Small intestine (tissue), 7 donors: ENCODE measurements at regions not wholly inside any gene's neighbourhood (a gene's known extent, or its start where the extent isn't known, plus 50 kb on each side); places are given as distances from the start of the nearest gene placed in this dataset.
"Not testable (repeated sequence)": the region's sequence is repeated elsewhere in the genome, so short reads cannot be mapped to it uniquely, and the experiment has no call there.

ENCODE experiments used
- DNase-seq, 2 donors: peaks; one replicate each; pipeline versions ENCODE4 v3.0.0 to v3.0.0-alpha.2; 2013
- FAIRE-seq: peaks from 2 replicates; lab custom pipeline; 2012; peaks lifted over from hg19 to GRCh38; lab: Jason Lieb, UNC
- H3K27ac ChIP-seq, 3 donors: one replicate each; pipeline ENCODE4 v1.5.1; 2013; ENCODE audit warnings: low read length in 2 of 3, mild to moderate bottlenecking in 2 of 3, control low read depth in 1 of 3, inconsistent platforms in 1 of 3, low read depth in 1 of 3, moderate library complexity in 1 of 3
- H3K27me3 ChIP-seq, 3 donors: one replicate each; pipeline ENCODE4 v1.6.1; 2013; ENCODE audit warnings: low read length in 3 of 3, inconsistent platforms in 1 of 3; ENCODE audit not compliant: control insufficient read depth in 3 of 3, insufficient read depth in 3 of 3
- H3K36me3 ChIP-seq, 3 donors: one replicate each; pipeline ENCODE4 v1.6.1; 2013; ENCODE audit warnings: low read length in 3 of 3, inconsistent platforms in 1 of 3, low read depth in 1 of 3, mild to moderate bottlenecking in 1 of 3, moderate library complexity in 1 of 3; ENCODE audit not compliant: control insufficient read depth in 3 of 3, insufficient read depth in 2 of 3
- H3K4me1 ChIP-seq, 3 donors: one replicate each; pipeline ENCODE4 v1.6.1; 2013; ENCODE audit warnings: low read length in 2 of 3, inconsistent platforms in 1 of 3, low read depth in 1 of 3, mild to moderate bottlenecking in 1 of 3, moderate library complexity in 1 of 3; ENCODE audit not compliant: control insufficient read depth in 3 of 3, insufficient read depth in 2 of 3
- H3K4me3 ChIP-seq, 3 donors: one replicate each; pipeline ENCODE4 v1.5.1; 2013; ENCODE audit warnings: low read length in 3 of 3, control low read depth in 1 of 3, inconsistent platforms in 1 of 3, low read depth in 1 of 3, mild to moderate bottlenecking in 1 of 3, moderate library complexity in 1 of 3
- H3K9me3 ChIP-seq, 2 donors: one replicate each; pipeline ENCODE4 v1.6.1; 2013; ENCODE audit warnings: low read depth in 1 of 2, low read length in 1 of 2; ENCODE audit not compliant: control insufficient read depth in 2 of 2, insufficient read depth in 1 of 2
- WGBS, 3 donors: extraction: QIAGEN DNeasy Blood & Tissue Kit; methylation state at CpG; one replicate each; pipeline ENCODE4 v1.1.7; 2013; 5-methylcytosine and 5-hydroxymethylcytosine counted together
- donor health status: healthy with polysubstance abuse.
- donor health status: control.
- donor health status: control.
- donor health status: Bipolar disorder and iron deficiency.
- donor health status: healthy.

GRCh38 chr1:65590279-65590678 lies 169.8 kb downstream of the LEPR start:
- 78 to 94% (median 92%) methylated on average over 2 of the region's 2 CpGs for WGBS, 3 donors
- Histone ChIP-seq H3K36me3 (no peaks in the 10 kb centered on the region), H3K4me3 (no peak overlapping the region), H3K27ac (no peak overlapping the region), H3K27me3 (no peaks in the 10 kb centered on the region), H3K9me3 (no peaks in the 10 kb centered on the region), H3K4me1 (no peaks in the 10 kb centered on the region)
- no peak for DNase-seq
- no peak for FAIRE-seq

- Histone ChIP-seq H3K4me3 (no peak overlapping the region), H3K9me3 (no peaks in the 10 kb centered on the region), H3K27ac (no peak overlapping the region), H3K36me3 (peaks cover 0 to 3% (median 0%) of the 10 kb centered on the region in 3 donors), H3K27me3 (no peaks in the 10 kb centered on the region), H3K4me1 (no peaks in the 10 kb centered on the region)
- no peak for DNase-seq
- WGBS, 3 donors = 88 to 91% (median 90%) methylated on average over 2 of the region's 2 CpGs
- no peak for FAIRE-seq
These were observed 173.0 kb downstream of the LEPR start for GRCh38 chr1:65593516-65593915.

- Histone ChIP-seq H3K27ac (no peak overlapping the region), H3K4me3 (no peak overlapping the region), H3K27me3 (no peaks in the 10 kb centered on the region), H3K36me3 (peaks cover 0 to 3% (median 0%) of the 10 kb centered on the region in 3 donors), H3K4me1 (no peaks in the 10 kb centered on the region), H3K9me3 (no peaks in the 10 kb centered on the region)
- FAIRE-seq (no peak), DNase-seq (no peak)
- WGBS, 3 donors = 91 to 95% (median 94%) methylated on average over 2 of the region's 2 CpGs
These were observed 175.3 kb downstream of the LEPR start for GRCh38 chr1:65595724-65596123.

- no peaks in the 10 kb centered on the region for H3K27me3 ChIP-seq
- H3K9me3 ChIP-seq = no peaks in the 10 kb centered on the region
- H3K4me1 ChIP-seq = no peaks in the 10 kb centered on the region
- no peak overlapping the region for H3K4me3 ChIP-seq
- peaks cover 0 to 3% (median 0%) of the 10 kb centered on the region in 3 donors for H3K36me3 ChIP-seq
- H3K27ac ChIP-seq = no peak overlapping the region
- DNase-seq = no peak
- no peak for FAIRE-seq
- WGBS, 3 donors = 94 to 98% (median 96%) methylated on average over 2 of the region's 2 CpGs
These were observed 176.3 kb downstream of the LEPR start for GRCh38 chr1:65596768-65597167.

GRCh38 chr1:65605621-65606020 lies 185.2 kb downstream of the LEPR start:
- Histone ChIP-seq H3K4me3 (no peak overlapping the region), H3K27ac (no peak overlapping the region), H3K36me3 (no peaks in the 10 kb centered on the region), H3K27me3 (no peaks in the 10 kb centered on the region), H3K4me1 (no peaks in the 10 kb centered on the region), H3K9me3 (no peaks in the 10 kb centered on the region)
- FAIRE-seq (no peak), DNase-seq (no peak)
- 79 to 98% (median 92%) methylated on average over 1 of the region's 1 CpG for WGBS, 3 donors

- Histone ChIP-seq H3K27me3 (no peaks in the 10 kb centered on the region), H3K36me3 (no peaks in the 10 kb centered on the region), H3K9me3 (no peaks in the 10 kb centered on the region), H3K4me1 (no peaks in the 10 kb centered on the region), H3K27ac (no peak overlapping the region), H3K4me3 (no peak overlapping the region)
- FAIRE-seq = no peak
- WGBS, 3 donors = 79 to 90% (median 86%) methylated on average over 3 of the region's 3 CpGs
- DNase-seq = no peak
These were observed 186.0 kb downstream of the LEPR start for GRCh38 chr1:65606426-65606825.

GRCh38 chr1:65613884-65614283 lies 178.8 kb upstream of the PDE4B start:
- WGBS, 3 donors = 86 to 94% (median 92%) methylated on average over 2 of the region's 2 CpGs
- Histone ChIP-seq H3K27me3 (no peaks in the 10 kb centered on the region), H3K27ac (no peak overlapping the region), H3K36me3 (no peaks in the 10 kb centered on the region), H3K4me1 (no peaks in the 10 kb centered on the region), H3K4me3 (no peak overlapping the region), H3K9me3 (no peaks in the 10 kb centered on the region)
- DNase-seq = no peak
- no peak for FAIRE-seq

GRCh38 chr1:65615859-65616258 lies 176.8 kb upstream of the PDE4B start:
- Histone ChIP-seq H3K27me3 (no peaks in the 10 kb centered on the region), H3K36me3 (no peaks in the 10 kb centered on the region), H3K27ac (no peak overlapping the region), H3K9me3 (no peaks in the 10 kb centered on the region), H3K4me3 (no peak overlapping the region), H3K4me1 (no peaks in the 10 kb centered on the region)
- peak in 1 of 2 donors; percentile 11 for DNase-seq
- FAIRE-seq = no peak
- WGBS, 3 donors = 24 to 34% (median 25%) methylated on average over 2 of the region's 2 CpGs

- 54 to 89% (median 85%) methylated on average over 1 of the region's 1 CpG for WGBS, 3 donors
- H3K27me3 ChIP-seq, H3K36me3 ChIP-seq, DNase-seq, FAIRE-seq, H3K4me1 ChIP-seq, H3K4me3 ChIP-seq, H3K9me3 ChIP-seq, H3K27ac ChIP-seq: not testable (repeated sequence)
These were observed 171.0 kb upstream of the PDE4B start for GRCh38 chr1:65621721-65622120.
